DMS 273 (cell line): ENCODE measurements at regions not wholly inside any gene's neighbourhood (a gene's known extent, or its start where the extent isn't known, plus 50 kb on each side); places are given as distances from the start of the nearest gene placed in this dataset.

ENCODE experiments used
- DNase-seq: peaks from one replicate; lab custom pipeline; 2025; ENCODE audit not compliant: unreplicated experiment; lab: John Stamatoyannopoulos, UW

- DNase-seq: no peak
These were observed 315.4 kb upstream of the RASGRP1 start for GRCh38 chr15:38879909-38880471.

- no peak for DNase-seq
These were observed 317.6 kb upstream of the RASGRP1 start for GRCh38 chr15:38882221-38882620.

- DNase-seq: peak; percentile 35
These were observed 319.4 kb upstream of the RASGRP1 start for GRCh38 chr15:38883987-38884386.

DNA sequence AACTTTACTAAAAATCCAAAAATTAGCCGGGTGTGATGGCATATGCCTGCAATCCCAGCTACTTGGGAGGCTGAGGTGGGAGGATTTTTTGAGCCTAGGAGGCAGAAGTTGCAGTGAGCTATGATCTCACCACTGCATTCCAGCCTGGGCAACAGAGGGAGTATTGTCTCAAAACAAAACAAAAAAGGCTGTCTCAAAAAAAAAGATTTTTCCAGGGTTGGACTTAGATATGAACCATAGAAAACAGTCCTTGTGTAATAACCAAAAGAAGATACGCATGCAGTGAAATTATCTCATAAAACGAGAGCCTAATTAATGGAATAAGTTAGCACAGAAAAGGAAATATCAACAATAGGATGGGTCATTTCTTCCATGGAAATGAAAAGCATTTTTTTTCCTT, 320.4 kb upstream of the RASGRP1 start:
- DNase-seq: no peak

DNA sequence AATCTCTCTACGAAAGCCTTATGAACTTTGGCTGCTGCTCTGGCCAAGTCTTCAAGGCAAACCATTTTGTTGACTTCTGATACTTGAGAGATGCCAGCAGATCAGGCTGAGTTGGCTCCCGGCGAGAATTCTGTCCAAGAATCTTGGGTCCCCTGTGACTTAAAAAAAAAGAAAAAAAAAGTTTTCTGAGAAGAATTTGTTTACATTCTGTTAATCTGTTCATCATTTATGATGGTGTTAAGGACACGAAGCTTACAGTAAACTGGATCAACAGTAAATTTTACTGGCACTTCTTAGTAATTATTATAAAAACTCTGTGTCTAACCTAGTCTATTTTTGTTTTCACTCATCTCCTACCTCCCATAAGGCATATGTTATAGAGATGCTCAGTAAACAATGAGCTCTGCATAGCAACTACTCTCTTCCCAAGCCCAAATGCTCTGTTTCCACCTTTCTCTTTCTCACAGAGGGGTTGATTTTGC, 320.9 kb upstream of the RASGRP1 start:
- DNase-seq: no peak

GRCh38 chr15:38886315-38887163, 321.9 kb upstream of the RASGRP1 start:
- no peak for DNase-seq

GRCh38 chr15:38888701-38889221, 324.1 kb upstream of the RASGRP1 start:
- no peak for DNase-seq

DNA sequence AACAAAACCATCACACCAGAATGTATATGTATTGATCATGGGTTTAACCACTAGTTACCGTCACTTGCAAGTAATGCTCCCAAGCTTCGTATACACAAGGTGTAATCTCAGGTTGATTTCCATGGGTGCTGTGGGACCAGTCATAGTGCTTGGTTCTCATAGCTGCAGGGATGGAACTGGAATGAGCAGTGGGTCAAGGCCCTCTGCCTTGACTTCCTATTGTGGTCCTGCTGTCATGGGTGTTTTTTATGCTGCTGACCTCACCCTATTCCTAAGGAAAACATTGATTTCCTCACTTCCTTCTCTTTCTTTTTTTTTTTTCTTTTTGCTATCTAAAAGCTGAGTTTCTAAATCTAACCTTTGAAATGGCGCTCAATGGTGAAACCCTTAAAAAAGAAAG, 325.6 kb upstream of the RASGRP1 start:
- DNase-seq: no peak

DNA sequence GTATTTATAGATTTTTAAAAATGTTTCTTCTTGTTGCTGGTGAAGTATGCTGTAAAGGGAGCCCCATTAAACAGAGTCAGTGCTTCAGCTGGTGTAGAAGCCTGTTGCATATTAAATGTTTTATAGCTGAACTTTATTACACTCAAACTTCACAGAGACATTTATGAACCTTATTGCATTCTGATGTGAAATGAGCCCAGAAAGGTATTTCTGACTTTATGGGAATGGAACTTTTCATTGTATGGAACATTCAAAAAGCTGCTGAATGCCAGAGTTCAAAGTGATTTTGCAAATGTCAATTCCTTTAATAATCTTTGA, 329.3 kb upstream of the RASGRP1 start:
- no peak for DNase-seq

DNA sequence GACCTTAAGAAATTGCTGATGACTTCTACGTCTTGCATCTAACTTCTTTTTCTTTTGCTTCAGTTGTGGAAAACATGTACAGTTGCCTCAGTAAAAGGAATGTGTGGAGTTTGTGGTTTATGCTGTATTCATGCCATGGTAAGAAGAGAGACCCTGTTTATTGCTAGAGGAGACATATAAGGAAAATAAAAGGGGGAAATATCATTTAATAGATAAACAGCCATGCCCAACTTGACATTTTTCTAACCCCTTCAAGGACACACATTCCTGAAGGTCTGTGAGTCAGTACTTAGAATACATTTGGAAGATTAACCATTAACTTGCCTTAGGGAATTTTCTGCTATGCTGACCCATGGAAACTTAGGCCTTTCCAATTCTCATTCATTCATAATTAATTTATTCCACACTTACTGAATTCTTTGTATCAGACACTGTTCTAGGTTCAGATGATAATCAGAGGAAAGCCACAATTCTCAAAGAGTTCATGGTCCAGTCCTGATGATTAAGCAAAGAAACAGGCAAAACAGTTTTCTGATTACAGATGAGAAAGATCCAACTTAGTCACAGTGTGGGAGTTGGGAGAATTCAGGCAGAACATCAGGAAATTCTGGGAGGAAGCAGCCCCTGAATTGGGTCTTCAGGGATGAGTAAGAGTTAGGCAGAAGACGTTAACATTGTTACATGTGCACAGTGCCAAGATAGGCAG, 329.8 kb upstream of the RASGRP1 start:
- DNase-seq: no peak

- DNase-seq: no peak
These were observed 331.0 kb upstream of the RASGRP1 start for GRCh38 chr15:38895326-38896255.

GRCh38 chr15:38896647-38897046, 332.0 kb upstream of the RASGRP1 start:
- DNase-seq: no peak

DNA sequence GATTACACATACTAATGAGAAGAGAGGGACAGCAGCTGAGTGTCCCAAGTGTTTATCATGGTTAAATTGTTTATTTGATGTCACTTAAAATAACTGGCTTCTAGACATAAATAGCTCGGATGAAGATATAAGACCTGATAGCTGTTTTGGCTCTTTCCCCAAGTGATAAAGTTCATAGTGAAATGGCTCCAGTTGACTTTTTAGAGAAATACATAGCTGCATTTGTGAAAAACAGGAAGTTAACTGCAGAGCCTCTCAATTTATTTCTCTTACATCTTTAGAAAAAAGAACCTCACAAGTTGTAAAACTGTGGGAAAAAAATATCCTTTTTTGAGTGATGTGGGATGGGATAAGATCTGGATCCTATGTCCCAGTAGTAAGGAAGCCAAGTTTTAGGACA, 332.9 kb upstream of the RASGRP1 start:
- DNase-seq: no peak

DNA sequence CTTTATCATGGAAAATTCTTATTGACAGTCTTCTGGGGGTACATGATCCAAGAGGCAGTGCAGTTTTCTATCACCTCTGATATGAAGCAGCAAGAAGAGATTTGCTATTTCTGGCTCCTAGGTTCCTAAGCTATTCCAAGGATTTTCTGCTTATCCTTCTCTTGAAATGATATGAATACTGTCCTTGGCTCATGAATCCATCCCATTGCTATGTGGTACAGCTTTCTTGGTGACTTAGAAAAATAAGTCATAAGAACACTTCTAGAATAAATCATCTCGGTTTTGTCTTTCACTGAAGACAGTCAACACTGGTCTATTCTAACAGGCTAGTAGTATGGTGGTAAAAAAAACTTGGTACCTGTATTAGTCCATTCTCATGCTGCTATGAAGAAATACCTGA, 333.6 kb upstream of the RASGRP1 start:
- DNase-seq: no peak

GRCh38 chr15:38899300-38899699, 334.7 kb upstream of the RASGRP1 start:
- no peak for DNase-seq

DNA sequence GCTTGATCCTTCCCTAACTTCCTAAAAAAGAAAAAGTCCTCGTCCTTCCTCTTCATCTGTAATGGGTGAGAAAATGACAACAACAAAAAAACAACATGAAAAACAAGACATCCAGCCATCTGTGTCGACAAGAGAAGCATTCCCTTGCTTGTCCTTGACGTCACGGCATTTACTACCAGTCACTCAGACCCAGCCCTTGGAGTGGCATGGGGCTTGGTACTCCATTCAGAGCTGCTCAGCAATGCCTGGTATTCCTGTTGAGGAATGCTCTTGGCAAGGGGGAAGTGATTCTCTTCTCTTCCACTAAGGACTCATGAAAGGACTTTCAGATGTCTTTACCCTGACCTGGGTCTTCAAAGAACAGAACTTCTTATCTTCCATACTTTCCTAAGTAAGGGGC, 339.7 kb upstream of the RASGRP1 start:
- DNase-seq: no peak

DNA sequence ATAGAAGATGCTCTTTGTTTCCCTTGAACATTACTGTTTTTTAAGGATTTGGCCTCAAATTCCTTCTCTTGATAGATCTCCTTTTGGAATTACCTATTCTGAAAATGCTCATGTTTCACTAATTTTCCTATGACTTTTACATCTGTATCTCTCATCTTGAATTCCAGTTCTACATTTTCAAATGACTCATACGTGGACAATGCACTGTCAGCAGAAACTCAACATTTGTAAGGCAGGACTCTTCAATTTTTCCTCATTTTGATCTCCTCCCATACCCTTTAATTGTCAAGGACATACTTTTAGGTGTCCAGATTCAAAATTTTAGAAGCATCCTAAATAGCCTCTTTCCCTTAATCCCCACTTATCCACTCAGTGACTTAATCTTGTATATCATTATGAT, 341.0 kb upstream of the RASGRP1 start:
- DNase-seq: no peak

DNA sequence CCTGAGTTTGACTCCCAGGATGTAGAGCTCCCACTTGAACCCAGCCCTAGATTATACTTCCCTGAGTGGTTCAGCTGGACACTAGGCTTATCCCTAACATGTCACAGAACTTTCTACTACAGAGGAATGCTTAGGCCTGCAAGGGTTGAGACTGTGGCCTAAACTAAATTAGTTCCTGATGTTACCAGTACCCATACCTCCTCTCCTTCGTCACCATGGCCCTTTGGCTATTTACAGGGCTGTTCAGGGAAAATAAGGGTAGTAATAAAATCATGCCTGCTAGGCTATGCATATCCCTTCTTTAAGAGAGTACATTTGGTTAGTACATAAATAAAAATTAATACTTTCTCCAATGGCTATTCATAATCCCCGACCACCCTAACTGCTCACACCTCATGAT, 356.4 kb upstream of the RASGRP1 start:
- DNase-seq: no peak

- DNase-seq: no peak
These were observed 356.9 kb upstream of the RASGRP1 start for GRCh38 chr15:38921471-38921870.

DNA sequence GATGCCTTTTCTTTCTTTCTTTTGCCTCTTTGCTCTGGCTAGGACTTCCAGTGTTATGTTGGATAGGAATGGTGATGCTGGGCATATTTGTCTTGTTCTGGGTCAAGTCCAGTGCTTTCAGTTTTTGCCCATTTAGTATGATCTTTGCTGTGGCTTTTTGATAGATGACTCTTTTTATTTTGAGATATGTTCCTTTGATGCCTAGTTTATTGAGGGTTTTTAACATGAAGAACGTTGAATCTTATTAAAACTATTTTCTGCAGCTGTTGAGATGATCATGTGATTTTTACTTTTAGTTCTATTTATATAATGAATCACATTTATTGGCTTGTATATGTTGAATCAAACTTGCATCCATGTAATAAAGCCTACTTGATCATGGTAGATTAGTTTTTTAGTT, 363.8 kb upstream of the RASGRP1 start:
- no peak for DNase-seq
